ENCODE measurements at regions not wholly inside any gene's neighbourhood (a gene's known extent, or its start where the extent isn't known, plus 50 kb on each side); places are given as distances from the start of the nearest gene placed in this dataset.

GRCh38 chr3:160622263-160623045 lies 54.5 kb upstream of the ARL14 start:
- no peak overlapping the region for H3K27ac ChIP-seq (ENCODE audit: low read depth in 1 of 2, low read length in 2 of 2)
- no peak overlapping the region for H3K4me3 ChIP-seq (ENCODE audit: low read length)
- Mint-ChIP-seq H3K4me1 (ENCODE audit: low read depth) (no peaks in the 10 kb centered on the region), H3K27ac (no peak overlapping the region), H3K4me3 (no peak overlapping the region), H3K36me3 (ENCODE audit: low read depth) (no peaks in the 10 kb centered on the region), H3K27me3 (peaks cover 37% of the 10 kb centered on the region), H3K9me3 (no peaks in the 10 kb centered on the region)
- TF ChIP-seq, protein P1, sequence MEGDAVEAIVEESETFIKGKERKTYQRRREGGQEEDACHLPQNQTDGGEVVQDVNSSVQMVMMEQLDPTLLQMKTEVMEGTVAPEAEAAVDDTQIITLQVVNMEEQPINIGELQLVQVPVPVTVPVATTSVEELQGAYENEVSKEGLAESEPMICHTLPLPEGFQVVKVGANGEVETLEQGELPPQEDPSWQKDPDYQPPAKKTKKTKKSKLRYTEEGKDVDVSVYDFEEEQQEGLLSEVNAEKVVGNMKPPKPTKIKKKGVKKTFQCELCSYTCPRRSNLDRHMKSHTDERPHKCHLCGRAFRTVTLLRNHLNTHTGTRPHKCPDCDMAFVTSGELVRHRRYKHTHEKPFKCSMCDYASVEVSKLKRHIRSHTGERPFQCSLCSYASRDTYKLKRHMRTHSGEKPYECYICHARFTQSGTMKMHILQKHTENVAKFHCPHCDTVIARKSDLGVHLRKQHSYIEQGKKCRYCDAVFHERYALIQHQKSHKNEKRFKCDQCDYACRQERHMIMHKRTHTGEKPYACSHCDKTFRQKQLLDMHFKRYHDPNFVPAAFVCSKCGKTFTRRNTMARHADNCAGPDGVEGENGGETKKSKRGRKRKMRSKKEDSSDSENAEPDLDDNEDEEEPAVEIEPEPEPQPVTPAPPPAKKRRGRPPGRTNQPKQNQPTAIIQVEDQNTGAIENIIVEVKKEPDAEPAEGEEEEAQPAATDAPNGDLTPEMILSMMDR (IDR thresholded peaks at IDR 0.05): no peak
- ATAC-seq (ENCODE audit: poor library complexity) (no peak), DNase-seq (no peak)
- no peaks in the 10 kb centered on the region for H3K4me1 ChIP-seq (ENCODE audit: insufficient read depth, low read length)
- no peaks in the 10 kb centered on the region for H3K36me3 ChIP-seq (ENCODE audit: insufficient read depth, low read length)
- peaks cover 0 to 11% of the 10 kb centered on the region in 2 experiments for H3K27me3 ChIP-seq (ENCODE audit: control insufficient read depth in 1 of 2, insufficient read depth in 2 of 2, low read length in 2 of 2)
- ChIA-PET CTCF (no interaction called here), POLR2A (interaction anchor here (0.5 kb wide), 1 partner anchor 133 kb away, joined by 3 read pairs; no protein-coding TSS in a partner anchor)
- intact Hi-C loops (cut with DNase I, micrococcal nuclease): no loop called here
- H3K9me3 ChIP-seq (ENCODE audit: control insufficient read depth in 1 of 2, insufficient read depth in 1 of 2, low read length in 2 of 2): no peaks in the 10 kb centered on the region

GRCh38 chr3:160618878-160619277 lies 53.5 kb upstream of the KPNA4 start:
- intact Hi-C loops (cut with DNase I, micrococcal nuclease): no loop called here
- Mint-ChIP-seq H3K27me3 (peaks cover 47% of the 10 kb centered on the region), H3K27ac (no peak overlapping the region), H3K36me3 (ENCODE audit: low read depth) (no peaks in the 10 kb centered on the region), H3K9me3 (no peaks in the 10 kb centered on the region), H3K4me1 (ENCODE audit: low read depth) (no peaks in the 10 kb centered on the region), H3K4me3 (no peak overlapping the region)
- peaks cover 3 to 6% of the 10 kb centered on the region in 2 experiments for H3K27me3 ChIP-seq (ENCODE audit: control insufficient read depth in 1 of 2, insufficient read depth in 2 of 2, low read length in 2 of 2)
- TF ChIP-seq, protein P1 (IDR thresholded peaks at IDR 0.05): no peak
- DNase-seq: no peak
- no peaks in the 10 kb centered on the region for H3K4me1 ChIP-seq (ENCODE audit: insufficient read depth, low read length)
- no peak for ATAC-seq (ENCODE audit: poor library complexity)
- no peak overlapping the region for H3K4me3 ChIP-seq (ENCODE audit: low read length)
- H3K36me3 ChIP-seq (ENCODE audit: insufficient read depth, low read length): no peaks in the 10 kb centered on the region
- H3K9me3 ChIP-seq (ENCODE audit: control insufficient read depth in 1 of 2, insufficient read depth in 1 of 2, low read length in 2 of 2): no peaks in the 10 kb centered on the region
- H3K27ac ChIP-seq (ENCODE audit: low read depth in 1 of 2, low read length in 2 of 2): no peak overlapping the region
- ChIA-PET POLR2A (no interaction called here), CTCF (no interaction called here)

- H3K27me3 ChIP-seq (ENCODE audit: control insufficient read depth in 1 of 2, insufficient read depth in 2 of 2, low read length in 2 of 2): peaks cover 3 to 6% of the 10 kb centered on the region in 2 experiments
- POLR2A ChIA-PET: no interaction called here
- H3K36me3 ChIP-seq (ENCODE audit: insufficient read depth, low read length): no peaks in the 10 kb centered on the region
- no peaks in the 10 kb centered on the region for H3K4me1 ChIP-seq (ENCODE audit: insufficient read depth, low read length)
- H3K4me3 ChIP-seq (ENCODE audit: low read length): no peak overlapping the region
- H3K9me3 ChIP-seq (ENCODE audit: control insufficient read depth in 1 of 2, insufficient read depth in 1 of 2, low read length in 2 of 2): no peaks in the 10 kb centered on the region
- Mint-ChIP-seq H3K9me3 (no peaks in the 10 kb centered on the region), H3K27me3 (peaks cover 52% of the 10 kb centered on the region), H3K4me1 (ENCODE audit: low read depth) (no peaks in the 10 kb centered on the region), H3K36me3 (ENCODE audit: low read depth) (no peaks in the 10 kb centered on the region), H3K27ac (no peak overlapping the region), H3K4me3 (no peak overlapping the region)
- TF ChIP-seq, protein P1 (IDR thresholded peaks at IDR 0.05): no peak
- intact Hi-C loops (cut with DNase I, micrococcal nuclease): no loop called here
- ATAC-seq (ENCODE audit: poor library complexity) (no peak), DNase-seq (no peak)
- CTCF ChIA-PET: no interaction called here
- no peak overlapping the region for H3K27ac ChIP-seq (ENCODE audit: low read depth in 1 of 2, low read length in 2 of 2)
Observed at GRCh38 chr3:160618363-160618762, 53.0 kb upstream of the KPNA4 start.

Data from CD4-positive, alpha-beta T cell (primary cell).